ENCODE measurements at regions not wholly inside any gene's neighbourhood (a gene's known extent, or its start where the extent isn't known, plus 50 kb on each side); places are given as distances from the start of the nearest gene placed in this dataset.

- TF ChIP-seq, protein P1, sequence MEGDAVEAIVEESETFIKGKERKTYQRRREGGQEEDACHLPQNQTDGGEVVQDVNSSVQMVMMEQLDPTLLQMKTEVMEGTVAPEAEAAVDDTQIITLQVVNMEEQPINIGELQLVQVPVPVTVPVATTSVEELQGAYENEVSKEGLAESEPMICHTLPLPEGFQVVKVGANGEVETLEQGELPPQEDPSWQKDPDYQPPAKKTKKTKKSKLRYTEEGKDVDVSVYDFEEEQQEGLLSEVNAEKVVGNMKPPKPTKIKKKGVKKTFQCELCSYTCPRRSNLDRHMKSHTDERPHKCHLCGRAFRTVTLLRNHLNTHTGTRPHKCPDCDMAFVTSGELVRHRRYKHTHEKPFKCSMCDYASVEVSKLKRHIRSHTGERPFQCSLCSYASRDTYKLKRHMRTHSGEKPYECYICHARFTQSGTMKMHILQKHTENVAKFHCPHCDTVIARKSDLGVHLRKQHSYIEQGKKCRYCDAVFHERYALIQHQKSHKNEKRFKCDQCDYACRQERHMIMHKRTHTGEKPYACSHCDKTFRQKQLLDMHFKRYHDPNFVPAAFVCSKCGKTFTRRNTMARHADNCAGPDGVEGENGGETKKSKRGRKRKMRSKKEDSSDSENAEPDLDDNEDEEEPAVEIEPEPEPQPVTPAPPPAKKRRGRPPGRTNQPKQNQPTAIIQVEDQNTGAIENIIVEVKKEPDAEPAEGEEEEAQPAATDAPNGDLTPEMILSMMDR (IDR thresholded peaks at IDR 0.05): no peak
- TF ChIP-seq EP300 (IDR thresholded peaks at IDR 0.05) (no peak), POLR2AphosphoS5 (IDR thresholded peaks at IDR 0.05) (no peak)
Measured at GRCh38 chr18:59057493-59057795, 82.2 kb upstream of the SEC11C start.

Measured in upper lobe of left lung (tissue), 4 donors.